Neuronal stem cell (in vitro differentiated cells): ENCODE measurements at regions not wholly inside any gene's neighbourhood (a gene's known extent, or its start where the extent isn't known, plus 50 kb on each side); places are given as distances from the start of the nearest gene placed in this dataset.

Experiments
- DNase-seq: peaks from one replicate; pipeline ENCODE4 v3.0.0-alpha.2; 2013; ENCODE audit warnings: low spot score
- H2AFZ ChIP-seq: one replicate; pipeline ENCODE4 v1.6.1; 2013; ENCODE audit warnings: mild to moderate bottlenecking, low read length, inconsistent platforms
- H2AK5ac ChIP-seq: 2 replicates; pipeline ENCODE4 v1.6.1; 2013; ENCODE audit warnings: low read depth, mild to moderate bottlenecking, inconsistent platforms, low read length, moderate library complexity, mixed read lengths
- H2BK120ac ChIP-seq: 2 replicates; pipeline ENCODE4 v1.6.1; 2013; ENCODE audit warnings: low read depth, mild to moderate bottlenecking, inconsistent platforms, low read length, moderate library complexity, mixed read lengths
- H2BK12ac ChIP-seq: one replicate; pipeline ENCODE4 v1.6.1; 2013; ENCODE audit warnings: low read length, inconsistent platforms
- H2BK15ac ChIP-seq: 2 replicates; pipeline ENCODE4 v1.6.1; 2013; ENCODE audit warnings: mild to moderate bottlenecking, low read length, inconsistent platforms, mixed read lengths
- H2BK5ac ChIP-seq: one replicate; pipeline ENCODE4 v1.6.1; 2013; ENCODE audit warnings: inconsistent platforms, mild to moderate bottlenecking, low read length, moderate library complexity
- H3K14ac ChIP-seq: one replicate; pipeline ENCODE4 v1.6.1; 2013; ENCODE audit warnings: low read length, inconsistent platforms
- H3K18ac ChIP-seq: 2 replicates; pipeline ENCODE4 v1.6.1; 2013; ENCODE audit warnings: low read length, inconsistent platforms
- H3K23ac ChIP-seq: 2 replicates; pipeline ENCODE4 v1.6.1; 2013; ENCODE audit warnings: low read depth, mild to moderate bottlenecking, mixed read lengths, low read length, inconsistent platforms; ENCODE audit not compliant: poor library complexity
- H3K27ac ChIP-seq: replicated peaks from 3 replicates; pipeline ENCODE4 v1.5.1; 2013; ENCODE audit warnings: low read length, inconsistent platforms
- H3K27me3 ChIP-seq, 3 experiments: 2 replicates each; pipeline ENCODE4 v1.6.1; 2013; ENCODE audit warnings: low read length in 3 of 3, mild to moderate bottlenecking in 2 of 3, inconsistent platforms in 1 of 3, low read depth in 1 of 3, mixed read lengths in 1 of 3, moderate library complexity in 1 of 3; ENCODE audit not compliant: control insufficient read depth in 3 of 3, insufficient read depth in 3 of 3
- H3K36me3 ChIP-seq, 2 donors: replicated peaks in 1 of 2; 2 replicates each; pipeline ENCODE4 v1.6.1; 2013; ENCODE audit warnings: low read length in 2 of 2; ENCODE audit not compliant: control insufficient read depth in 2 of 2, insufficient read depth in 2 of 2
- H3K4ac ChIP-seq: 2 replicates; pipeline ENCODE4 v1.6.1; 2013; ENCODE audit warnings: inconsistent platforms, mild to moderate bottlenecking, low read length, moderate library complexity
- H3K4me1 ChIP-seq, 2 donors: 1 replicate in 1 of 2; 2 replicates in 1 of 2; pipeline ENCODE4 v1.6.1; 2013; ENCODE audit warnings: low read length in 2 of 2, low read depth in 1 of 2; ENCODE audit not compliant: control insufficient read depth in 2 of 2, insufficient read depth in 1 of 2
- H3K4me2 ChIP-seq: one replicate; pipeline ENCODE4 v1.6.1; 2013; ENCODE audit warnings: mild to moderate bottlenecking, low read length, inconsistent platforms; ENCODE audit not compliant: insufficient read depth, poor library complexity, severe bottlenecking
- H3K4me3 ChIP-seq, 2 donors: 2 replicates each; pipeline ENCODE4 v1.5.1; 2013; ENCODE audit warnings: low read length in 2 of 2, mild to moderate bottlenecking in 2 of 2, inconsistent platforms in 1 of 2, moderate library complexity in 1 of 2
- H3K79me1 ChIP-seq: one replicate; pipeline ENCODE4 v1.6.1; 2013; ENCODE audit warnings: low read depth, mild to moderate bottlenecking, inconsistent platforms, low read length, moderate library complexity
- H3K9ac ChIP-seq: one replicate; pipeline ENCODE4 v1.6.1; 2013; ENCODE audit warnings: mild to moderate bottlenecking, low read depth, low read length, inconsistent platforms; ENCODE audit not compliant: poor library complexity
- H3K9me3 ChIP-seq, 2 donors: replicated peaks in 1 of 2; 2 replicates each; pipeline versions ENCODE3 to v1.6.1; 2013; ENCODE audit warnings: low read length in 2 of 2, mild to moderate bottlenecking in 2 of 2, inconsistent platforms in 1 of 2, low read depth in 1 of 2, mixed read lengths in 1 of 2, moderate library complexity in 1 of 2; ENCODE audit not compliant: control insufficient read depth in 2 of 2, insufficient read depth in 1 of 2
- H4K8ac ChIP-seq: one replicate; pipeline ENCODE4 v1.6.1; 2013; ENCODE audit warnings: low read depth, mild to moderate bottlenecking, inconsistent platforms, low read length, moderate library complexity
- H4K91ac ChIP-seq: one replicate; pipeline ENCODE4 v1.6.1; 2013; ENCODE audit warnings: low read length, low read depth, mild to moderate bottlenecking, inconsistent platforms; ENCODE audit not compliant: poor library complexity
- WGBS, 2 donors: extraction: QIAGEN DNeasy Blood & Tissue Kit; methylation state at CpG; one replicate each; pipeline ENCODE4 v1.1.7; 2013; ENCODE audit warnings: missing lambda C conversion rate in 2 of 2, mixed read lengths in 1 of 2; ENCODE audit not compliant: insufficient read length in 2 of 2, insufficient replicate concordance in 1 of 2; ENCODE audit errors: extremely low coverage in 2 of 2; 5-methylcytosine and 5-hydroxymethylcytosine counted together

GRCh38 chr16:5768445-5768844 lies 670.9 kb upstream of the EEF2KMT start:
- Histone ChIP-seq H3K18ac (no peak overlapping the region), H3K27ac (no peak overlapping the region), H3K4me1 (no peaks in the 10 kb centered on the region), H3K4me2 (no peak overlapping the region), H3K14ac (no peak overlapping the region), H2BK5ac (no peak overlapping the region), H3K27me3 (no peaks in the 10 kb centered on the region), H2BK12ac (no peak overlapping the region), H2AFZ (no peak overlapping the region), H3K79me1 (no peaks in the 10 kb centered on the region), H3K4ac (no peak overlapping the region), H4K8ac (no peak overlapping the region), H3K23ac (no peak overlapping the region), H2AK5ac (no peak overlapping the region), H2BK120ac (no peak overlapping the region), H3K4me3 (no peak overlapping the region), H3K9ac (no peak overlapping the region), H2BK15ac (no peak overlapping the region), H4K91ac (no peak overlapping the region), H3K9me3 (no peaks in the 10 kb centered on the region), H3K36me3 (no peaks in the 10 kb centered on the region)
- WGBS, 2 donors, result no CpG with 5 or more reads among the region's 7 CpGs
- no peak for DNase-seq

- no peak overlapping the region for H4K91ac ChIP-seq
- no peak overlapping the region for H3K23ac ChIP-seq
- H3K4me2 ChIP-seq, result no peak overlapping the region
- no peak overlapping the region for H3K18ac ChIP-seq
- no peak overlapping the region for H2BK15ac ChIP-seq
- no peak overlapping the region for H3K4ac ChIP-seq
- no peak overlapping the region for H2BK120ac ChIP-seq
- H3K4me1 ChIP-seq, result peaks cover 0 to 2% of the 10 kb centered on the region in 2 donors
- no peak overlapping the region for H3K9ac ChIP-seq
- H2AK5ac ChIP-seq, result no peak overlapping the region
- H3K79me1 ChIP-seq, result no peaks in the 10 kb centered on the region
- no peak overlapping the region for H3K14ac ChIP-seq
- WGBS, 2 donors, result no CpG with 5 or more reads among the region's 11 CpGs
- no peak overlapping the region for H3K27ac ChIP-seq
- H3K9me3 ChIP-seq, result no peaks in the 10 kb centered on the region
- no peaks in the 10 kb centered on the region for H3K36me3 ChIP-seq
- no peak overlapping the region for H4K8ac ChIP-seq
- no peak overlapping the region for H2AFZ ChIP-seq
- no peaks in the 10 kb centered on the region for H3K27me3 ChIP-seq
- no peak overlapping the region for H2BK12ac ChIP-seq
- no peak overlapping the region for H3K4me3 ChIP-seq
- H2BK5ac ChIP-seq, result no peak overlapping the region
- DNase-seq, result no peak
Measured at GRCh38 chr16:5763176-5763575, 665.6 kb upstream of the EEF2KMT start.

DNA sequence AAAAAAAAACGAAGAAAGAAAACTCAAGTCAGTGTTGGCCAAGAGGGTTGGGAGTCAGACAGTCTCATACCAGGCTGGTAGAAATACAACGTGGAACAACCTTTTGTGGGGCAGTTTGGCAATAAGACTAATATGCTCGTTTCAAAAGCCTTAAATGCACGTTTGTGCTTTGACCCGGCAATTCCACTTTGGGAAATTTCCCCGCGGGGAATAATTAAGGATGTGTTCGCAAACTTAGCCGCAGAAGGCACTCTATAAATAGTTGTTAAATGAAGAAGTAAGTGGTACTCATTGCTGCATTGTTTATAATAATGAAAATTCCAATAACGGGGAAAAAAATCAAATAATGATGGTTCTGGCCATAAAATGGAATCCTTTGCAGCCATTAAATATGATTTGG lies 664.8 kb upstream of the EEF2KMT start:
- no peak overlapping the region for H3K4me2 ChIP-seq
- H3K14ac ChIP-seq, result no peak overlapping the region
- no CpG with 5 or more reads among the region's 10 CpGs for WGBS, 2 donors
- no peak overlapping the region for H3K9ac ChIP-seq
- H3K27me3 ChIP-seq, result no peaks in the 10 kb centered on the region
- H3K4me3 ChIP-seq, result no peak overlapping the region
- peaks cover 0 to 2% of the 10 kb centered on the region in 2 donors for H3K4me1 ChIP-seq
- no peak overlapping the region for H2BK12ac ChIP-seq
- H4K91ac ChIP-seq, result no peak overlapping the region
- no peak overlapping the region for H2AFZ ChIP-seq
- no peak for DNase-seq
- H2BK5ac ChIP-seq, result no peak overlapping the region
- H3K27ac ChIP-seq, result no peak overlapping the region
- H2BK120ac ChIP-seq, result no peak overlapping the region
- no peak overlapping the region for H3K23ac ChIP-seq
- no peak overlapping the region for H2BK15ac ChIP-seq
- no peak overlapping the region for H3K18ac ChIP-seq
- H3K36me3 ChIP-seq, result no peaks in the 10 kb centered on the region
- H4K8ac ChIP-seq, result no peak overlapping the region
- H3K79me1 ChIP-seq, result no peaks in the 10 kb centered on the region
- H2AK5ac ChIP-seq, result no peak overlapping the region
- no peaks in the 10 kb centered on the region for H3K9me3 ChIP-seq
- H3K4ac ChIP-seq, result no peak overlapping the region

GRCh38 chr16:5761592-5761991 lies 664.0 kb upstream of the EEF2KMT start:
- no peak overlapping the region for H2BK5ac ChIP-seq
- no peaks in the 10 kb centered on the region for H3K27me3 ChIP-seq
- no peak overlapping the region for H2BK120ac ChIP-seq
- H3K9me3 ChIP-seq, result no peaks in the 10 kb centered on the region
- H3K4me3 ChIP-seq, result no peak overlapping the region
- H3K9ac ChIP-seq, result no peak overlapping the region
- no peak overlapping the region for H2BK12ac ChIP-seq
- no peak for DNase-seq
- H3K36me3 ChIP-seq, result no peaks in the 10 kb centered on the region
- no peak overlapping the region for H3K18ac ChIP-seq
- H3K79me1 ChIP-seq, result no peaks in the 10 kb centered on the region
- H3K4me1 ChIP-seq, result peaks cover 0 to 2% of the 10 kb centered on the region in 2 donors
- no peak overlapping the region for H4K8ac ChIP-seq
- H4K91ac ChIP-seq, result no peak overlapping the region
- no peak overlapping the region for H3K4ac ChIP-seq
- H2AFZ ChIP-seq, result no peak overlapping the region
- no peak overlapping the region for H3K27ac ChIP-seq
- no peak overlapping the region for H3K23ac ChIP-seq
- no peak overlapping the region for H2BK15ac ChIP-seq
- no peak overlapping the region for H2AK5ac ChIP-seq
- WGBS, 2 donors, result no CpG with 5 or more reads among the region's 2 CpGs
- no peak overlapping the region for H3K4me2 ChIP-seq
- no peak overlapping the region for H3K14ac ChIP-seq
